HFFc6 (cell line): ENCODE measurements at regions not wholly inside any gene's neighbourhood (a gene's known extent, or its start where the extent isn't known, plus 50 kb on each side); places are given as distances from the start of the nearest gene placed in this dataset.

Experiments
- DNase-seq: peaks from one replicate; pipeline ENCODE4 v3.0.0-alpha.2; 2018
- H3K27ac Mint-ChIP-seq: 2 replicates; pipeline ENCODE4 v1.8.0; 2020; ENCODE audit warnings: mild to moderate bottlenecking, mixed read lengths
- H3K27me3 Mint-ChIP-seq: 2 replicates; pipeline ENCODE4 v1.8.0; 2021; ENCODE audit warnings: mild to moderate bottlenecking, moderate library complexity, mixed read lengths; ENCODE audit not compliant: insufficient read depth
- H3K36me3 Mint-ChIP-seq: 2 replicates; pipeline ENCODE4 v1.8.0; 2021; ENCODE audit warnings: low read depth, mixed read lengths
- H3K4me1 Mint-ChIP-seq: 2 replicates; pipeline ENCODE4 v1.8.0; 2020; ENCODE audit warnings: low read depth, mixed read lengths
- H3K4me3 Mint-ChIP-seq: 2 replicates; pipeline ENCODE4 v1.8.0; 2020; ENCODE audit warnings: mild to moderate bottlenecking, moderate library complexity, mixed read lengths
- H3K9me3 Mint-ChIP-seq: 2 replicates; pipeline ENCODE4 v1.8.0; 2020; ENCODE audit warnings: mild to moderate bottlenecking, mixed read lengths
- CTCF ChIP-seq: fragments of 200-600 bp; sonication (generic); IDR thresholded peaks from 2 replicates; pipeline ENCODE4 v1.5.0; 2021; ENCODE audit warnings: antibody characterized with exemption, mild to moderate bottlenecking

- no peak overlapping the region for H3K27ac Mint-ChIP-seq
These were observed 275.4 kb upstream of the SIX2 start for GRCh38 chr2:45284621-45284995.

GRCh38 chr2:45283764-45284620, 274.7 kb upstream of the SIX2 start:
- no peak for DNase-seq
- TF ChIP-seq CTCF = no peak
- Mint-ChIP-seq H3K36me3 (no peaks in the 10 kb centered on the region), H3K27ac (no peak overlapping the region), H3K4me1 (no peaks in the 10 kb centered on the region; the same call in 1 of the 2 replicates), H3K27me3 (peaks cover 50% of the 10 kb centered on the region), H3K4me3 (no peak overlapping the region), H3K9me3 (no peaks in the 10 kb centered on the region)

More at GRCh38 chr2:45284621-45284995, 275.4 kb upstream of the SIX2 start:
- Mint-ChIP-seq H3K4me3 (no peak overlapping the region), H3K36me3 (no peaks in the 10 kb centered on the region), H3K27me3 (peaks cover 50% of the 10 kb centered on the region), H3K4me1 (no peaks in the 10 kb centered on the region), H3K9me3 (no peaks in the 10 kb centered on the region)
- no peak for TF ChIP-seq CTCF
- DNase-seq = no peak

GRCh38 chr2:45282646-45283045, 273.4 kb upstream of the SIX2 start:
- peaks cover 48% of the 10 kb centered on the region for H3K27me3 Mint-ChIP-seq
- H3K4me1 Mint-ChIP-seq = peaks cover 9% of the 10 kb centered on the region
- no peak overlapping the region for H3K27ac Mint-ChIP-seq
- no peak overlapping the region for H3K4me3 Mint-ChIP-seq
- H3K9me3 Mint-ChIP-seq = no peaks in the 10 kb centered on the region
- no peak for TF ChIP-seq CTCF
- no peak for DNase-seq
- no peaks in the 10 kb centered on the region for H3K36me3 Mint-ChIP-seq

GRCh38 chr2:45281311-45281710, 272.1 kb upstream of the SIX2 start:
- H3K27ac Mint-ChIP-seq = no peak overlapping the region
- no peaks in the 10 kb centered on the region for H3K36me3 Mint-ChIP-seq
- no peak overlapping the region for H3K4me3 Mint-ChIP-seq
- peaks cover 9% of the 10 kb centered on the region for H3K4me1 Mint-ChIP-seq
- peaks cover 38% of the 10 kb centered on the region for H3K27me3 Mint-ChIP-seq
- H3K9me3 Mint-ChIP-seq = no peaks in the 10 kb centered on the region
- TF ChIP-seq CTCF = no peak
- DNase-seq = no peak

GRCh38 chr2:45280794-45281193, 271.5 kb upstream of the SIX2 start:
- peaks cover 11% of the 10 kb centered on the region for H3K4me1 Mint-ChIP-seq

More at GRCh38 chr2:45280794-45281193, 271.5 kb upstream of the SIX2 start:
- no peaks in the 10 kb centered on the region for H3K9me3 Mint-ChIP-seq
- no peak overlapping the region for H3K27ac Mint-ChIP-seq
- no peak overlapping the region for H3K4me3 Mint-ChIP-seq
- TF ChIP-seq CTCF = no peak
- no peak for DNase-seq
- H3K27me3 Mint-ChIP-seq = peaks cover 34% of the 10 kb centered on the region
- H3K36me3 Mint-ChIP-seq = no peaks in the 10 kb centered on the region
